Naive B cell (primary cell): ENCODE measurements at regions not wholly inside any gene's neighbourhood (a gene's known extent, or its start where the extent isn't known, plus 50 kb on each side); places are given as distances from the start of the nearest gene placed in this dataset.

Source experiments
- ATAC-seq, 2 donors: fragments of 150-1000 bp; cut with Tn5 transposase; 2 replicates each; pipeline ENCODE4 v1.10.0; 2021; ENCODE audit warnings: low read depth in 2 of 2, mild to moderate bottlenecking in 2 of 2, moderate library complexity in 2 of 2
- DNase-seq: peaks from one replicate; pipeline ENCODE4 v3.0.0; 2022
- H3K27ac Mint-ChIP-seq, 6 donors: one replicate each; pipeline ENCODE4 v1.8.0; 2020 to 2022; ENCODE audit warnings: mild to moderate bottlenecking in 6 of 6, mixed read lengths in 6 of 6, moderate library complexity in 5 of 6, inconsistent platforms in 2 of 6
- H3K27me3 Mint-ChIP-seq, 3 donors: one replicate each; pipeline ENCODE4 v1.8.0; 2021 to 2022; ENCODE audit warnings: mixed read lengths in 3 of 3, mild to moderate bottlenecking in 1 of 3
- H3K36me3 Mint-ChIP-seq, 2 donors: one replicate each; pipeline ENCODE4 v1.8.0; 2020 to 2022; ENCODE audit warnings: mixed read lengths in 2 of 2, inconsistent platforms in 1 of 2, mild to moderate bottlenecking in 1 of 2
- H3K4me1 Mint-ChIP-seq, 3 donors: one replicate each; pipeline ENCODE4 v1.8.0; 2020 to 2022; ENCODE audit warnings: mixed read lengths in 3 of 3, inconsistent platforms in 1 of 3, mild to moderate bottlenecking in 1 of 3, moderate library complexity in 1 of 3
- H3K4me3 Mint-ChIP-seq, 8 donors: one replicate each; pipeline ENCODE4 v1.8.0; 2020 to 2022; ENCODE audit warnings: mild to moderate bottlenecking in 8 of 8, mixed read lengths in 8 of 8, moderate library complexity in 8 of 8, inconsistent platforms in 2 of 8
- H3K9me3 Mint-ChIP-seq, 7 donors: one replicate each; pipeline ENCODE4 v1.8.0; 2020 to 2022; ENCODE audit warnings: mixed read lengths in 7 of 7, mild to moderate bottlenecking in 5 of 7, inconsistent platforms in 2 of 7, moderate library complexity in 1 of 7

DNA sequence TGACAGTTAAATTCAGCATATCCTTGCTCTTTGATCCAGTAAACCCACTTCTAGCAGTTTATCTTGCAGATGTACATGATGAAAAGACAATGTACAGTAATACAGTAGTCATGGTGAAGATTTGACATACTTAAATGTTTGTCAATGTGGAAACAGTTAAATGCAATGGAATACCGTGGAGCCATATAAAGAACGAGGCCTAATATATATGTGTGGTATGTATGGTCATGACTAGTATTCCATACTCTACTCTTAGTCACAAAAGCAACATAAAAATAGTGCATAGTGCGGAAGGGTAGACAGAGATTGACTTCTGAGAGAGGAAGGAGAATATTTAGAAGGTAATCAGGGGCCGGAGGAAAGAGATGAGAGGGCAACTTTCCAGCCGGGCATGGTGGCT lies 70.7 kb upstream of the ARMC2 start:
- H3K27ac Mint-ChIP-seq = peak overlapping the region in 1 of 6 donors; percentile 59
- H3K4me3 Mint-ChIP-seq = no peak overlapping the region
- DNase-seq = no peak
- H3K27me3 Mint-ChIP-seq = peaks cover 5 to 10% (median 10%) of the 10 kb centered on the region in 3 donors
- peaks cover 0 to 6% (median 0%) of the 10 kb centered on the region in 7 donors for H3K9me3 Mint-ChIP-seq
- peaks cover 16 to 27% (median 23%) of the 10 kb centered on the region in 3 donors for H3K4me1 Mint-ChIP-seq
- no peaks in the 10 kb centered on the region for H3K36me3 Mint-ChIP-seq
- ATAC-seq = no peak

GRCh38 chr6:108778421-108779186 lies 69.6 kb upstream of the ARMC2 start:
- ATAC-seq (no peak), DNase-seq (no peak)
- Mint-ChIP-seq H3K27ac (peak overlapping the region in 1 of 6 donors; percentile 4), H3K4me1 (peaks cover 18 to 31% (median 28%) of the 10 kb centered on the region in 3 donors), H3K36me3 (no peaks in the 10 kb centered on the region), H3K27me3 (peaks cover 14 to 21% (median 20%) of the 10 kb centered on the region in 3 donors), H3K9me3 (peaks cover 0 to 6% (median 0%) of the 10 kb centered on the region in 7 donors), H3K4me3 (peak overlapping the region in 1 of 8 donors; percentile 49)

GRCh38 chr6:108779536-108780275 lies 68.5 kb upstream of the ARMC2 start:
- ATAC-seq (peak; percentile 58 to 66), DNase-seq (peak; percentile 26)
- Mint-ChIP-seq H3K27me3 (peaks cover 19 to 22% (median 21%) of the 10 kb centered on the region in 3 donors), H3K4me1 (peaks cover 18 to 31% (median 28%) of the 10 kb centered on the region in 3 donors), H3K36me3 (no peaks in the 10 kb centered on the region), H3K27ac (peak overlapping the region in 2 of 6 donors; percentile 17 to 59), H3K9me3 (peaks cover 0 to 2% (median 0%) of the 10 kb centered on the region in 7 donors), H3K4me3 (peak overlapping the region in 3 of 8 donors; percentile 20 to 42 (median 22))

- Mint-ChIP-seq H3K4me3 (no peak overlapping the region), H3K27ac (no peak overlapping the region), H3K36me3 (no peaks in the 10 kb centered on the region), H3K27me3 (peaks cover 22 to 32% (median 22%) of the 10 kb centered on the region in 3 donors), H3K4me1 (peaks cover 18 to 31% (median 28%) of the 10 kb centered on the region in 3 donors), H3K9me3 (no peaks in the 10 kb centered on the region)
- DNase-seq = no peak
- no peak for ATAC-seq
Measured at GRCh38 chr6:108780784-108781183, 67.4 kb upstream of the ARMC2 start.

DNA sequence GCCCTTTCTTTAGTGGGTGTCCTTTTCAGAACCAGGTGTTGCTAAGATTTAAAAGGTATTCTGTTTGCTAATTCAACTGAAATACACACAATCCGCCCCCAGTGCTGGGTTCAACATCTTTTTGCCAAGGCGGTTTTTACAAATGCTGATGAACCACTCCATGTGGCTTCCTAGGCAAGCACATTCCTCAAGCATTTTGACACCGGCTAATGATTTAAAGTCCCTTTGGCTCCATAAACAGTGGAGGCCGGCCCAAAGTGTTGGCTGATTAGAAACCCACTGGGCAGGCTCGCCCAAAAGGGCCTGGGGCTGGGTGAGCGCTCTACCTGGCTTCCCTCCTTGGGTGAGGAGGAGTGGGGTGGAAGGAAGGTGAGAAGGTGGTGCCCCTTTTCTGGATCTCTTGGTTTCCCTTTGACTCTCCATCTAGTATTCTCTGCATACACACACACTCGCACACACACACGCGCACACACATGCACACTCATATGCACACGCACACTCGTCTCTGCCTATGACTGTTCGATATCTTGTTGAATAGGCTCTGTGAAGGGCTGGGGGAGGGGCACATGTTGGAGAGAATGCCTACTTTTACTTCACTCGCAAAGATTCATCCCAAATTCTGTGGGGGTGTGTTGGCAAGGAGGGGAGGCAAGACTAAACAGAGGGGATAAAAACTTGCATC lies 66.7 kb upstream of the ARMC2 start:
- Mint-ChIP-seq H3K27ac (no peak overlapping the region), H3K4me3 (peak overlapping the region; percentile 66 to 91 (median 84)), H3K27me3 (peaks cover 27 to 39% (median 29%) of the 10 kb centered on the region in 3 donors), H3K9me3 (no peaks in the 10 kb centered on the region), H3K36me3 (no peaks in the 10 kb centered on the region), H3K4me1 (peaks cover 18 to 31% (median 28%) of the 10 kb centered on the region in 3 donors)
- DNase-seq = no peak
- no peak for ATAC-seq

GRCh38 chr6:108782179-108783041 lies 65.8 kb upstream of the ARMC2 start:
- Mint-ChIP-seq H3K4me3 (peak overlapping the region; percentile 66 to 91 (median 84)), H3K27ac (no peak overlapping the region), H3K9me3 (no peaks in the 10 kb centered on the region), H3K4me1 (peaks cover 18 to 31% (median 28%) of the 10 kb centered on the region in 3 donors), H3K36me3 (no peaks in the 10 kb centered on the region), H3K27me3 (peaks cover 28 to 41% (median 29%) of the 10 kb centered on the region in 3 donors)
- ATAC-seq = peak; percentile 94 to 96
- DNase-seq = peak; percentile 65

DNA sequence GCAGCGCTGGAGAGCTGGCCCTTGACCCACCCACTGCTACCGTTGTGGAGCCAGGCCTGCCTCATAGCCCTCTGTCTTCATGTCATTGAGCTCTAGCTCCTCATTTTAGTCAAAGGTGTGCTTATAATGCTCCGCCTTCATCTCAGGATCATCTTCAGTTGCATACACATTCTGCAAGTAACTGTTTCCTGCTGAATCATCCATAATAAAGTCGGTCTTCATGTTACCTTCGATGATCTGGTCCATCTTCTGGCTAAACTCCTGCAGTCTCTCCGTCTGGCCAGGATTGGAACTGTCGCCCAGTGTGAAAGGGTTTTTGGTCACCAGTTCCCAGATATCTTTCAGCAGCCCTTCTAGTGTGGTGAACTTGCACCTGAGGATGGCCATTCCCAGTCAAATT lies 62.6 kb upstream of the ARMC2 start:
- peaks cover 0 to 5% of the 10 kb centered on the region in 2 donors for H3K36me3 Mint-ChIP-seq
- peaks cover 28 to 43% (median 41%) of the 10 kb centered on the region in 3 donors for H3K27me3 Mint-ChIP-seq
- H3K9me3 Mint-ChIP-seq = peaks cover 0 to 22% (median 13%) of the 10 kb centered on the region in 7 donors
- peaks cover 9 to 15% (median 15%) of the 10 kb centered on the region in 3 donors for H3K4me1 Mint-ChIP-seq
- H3K4me3 Mint-ChIP-seq = no peak overlapping the region
- H3K27ac Mint-ChIP-seq = no peak overlapping the region
- DNase-seq (no peak), ATAC-seq (no peak)

DNA sequence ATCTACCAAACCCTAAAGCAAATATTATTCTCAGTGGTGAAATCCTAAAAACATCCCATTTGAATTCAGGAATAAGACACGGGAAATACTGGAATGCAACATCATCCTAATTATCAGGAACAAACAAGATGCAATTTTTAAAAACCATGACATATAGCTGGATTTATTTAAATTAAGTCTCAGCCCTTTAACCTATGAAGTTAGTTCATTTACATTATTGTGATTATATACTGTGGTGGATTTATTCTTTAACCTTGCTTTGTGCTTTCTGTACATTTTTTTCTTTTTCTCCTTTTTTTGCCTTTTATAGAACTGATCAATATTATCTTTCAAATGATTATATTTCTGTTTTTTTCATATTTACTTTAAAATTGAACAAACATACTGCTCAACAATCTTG lies 59.8 kb upstream of the ARMC2 start:
- Mint-ChIP-seq H3K27ac (no peak overlapping the region), H3K9me3 (peaks cover 0 to 22% (median 13%) of the 10 kb centered on the region in 7 donors), H3K36me3 (peaks cover 0 to 5% of the 10 kb centered on the region in 2 donors), H3K4me1 (no peaks in the 10 kb centered on the region), H3K27me3 (peaks cover 9 to 30% (median 23%) of the 10 kb centered on the region in 3 donors), H3K4me3 (no peak overlapping the region)
- no peak for DNase-seq
- ATAC-seq = no peak

DNA sequence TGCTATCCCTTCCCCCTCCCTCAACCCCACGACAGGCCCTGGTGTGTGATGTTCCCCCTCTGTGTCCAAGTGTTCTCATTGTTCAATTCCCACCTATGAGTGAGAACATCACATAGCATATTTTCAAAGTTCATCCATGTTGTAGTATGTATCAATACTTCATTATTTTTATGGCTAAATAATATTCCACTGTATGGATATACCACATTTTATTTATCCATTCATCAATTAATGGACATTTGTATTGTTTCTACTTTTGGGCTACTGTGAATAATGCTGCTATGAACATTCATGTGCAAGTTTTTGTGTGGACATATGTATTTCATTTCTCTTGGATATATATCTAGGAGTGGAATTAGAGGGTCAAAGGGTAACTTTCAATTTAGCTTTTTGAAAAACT lies 58.7 kb upstream of the ARMC2 start:
- no peak overlapping the region for H3K27ac Mint-ChIP-seq
- peaks cover 6 to 24% (median 21%) of the 10 kb centered on the region in 3 donors for H3K27me3 Mint-ChIP-seq
- peaks cover 0 to 22% (median 13%) of the 10 kb centered on the region in 7 donors for H3K9me3 Mint-ChIP-seq
- peaks cover 0 to 5% of the 10 kb centered on the region in 2 donors for H3K36me3 Mint-ChIP-seq
- no peak for ATAC-seq
- no peak for DNase-seq
- no peaks in the 10 kb centered on the region for H3K4me1 Mint-ChIP-seq
- no peak overlapping the region for H3K4me3 Mint-ChIP-seq

- Mint-ChIP-seq H3K4me1 (peaks cover 0 to 7% (median 4%) of the 10 kb centered on the region in 3 donors), H3K27ac (no peak overlapping the region), H3K27me3 (peaks cover 0 to 15% (median 12%) of the 10 kb centered on the region in 3 donors), H3K36me3 (peaks cover 0 to 5% of the 10 kb centered on the region in 2 donors), H3K4me3 (no peak overlapping the region), H3K9me3 (peaks cover 0 to 22% (median 13%) of the 10 kb centered on the region in 7 donors)
- ATAC-seq = no peak
- DNase-seq = no peak
Measured at GRCh38 chr6:108791700-108792099, 56.5 kb upstream of the ARMC2 start.

GRCh38 chr6:108793516-108794251 lies 54.5 kb upstream of the ARMC2 start:
- Mint-ChIP-seq H3K9me3 (peaks cover 0 to 13% (median 5%) of the 10 kb centered on the region in 7 donors), H3K36me3 (peaks cover 0 to under 1% of the 10 kb centered on the region in 2 donors), H3K27ac (no peak overlapping the region), H3K4me1 (peaks cover 7 to 17% (median 13%) of the 10 kb centered on the region in 3 donors), H3K4me3 (no peak overlapping the region), H3K27me3 (peaks cover 11 to 22% (median 20%) of the 10 kb centered on the region in 3 donors)
- no peak for ATAC-seq
- no peak for DNase-seq

DNA sequence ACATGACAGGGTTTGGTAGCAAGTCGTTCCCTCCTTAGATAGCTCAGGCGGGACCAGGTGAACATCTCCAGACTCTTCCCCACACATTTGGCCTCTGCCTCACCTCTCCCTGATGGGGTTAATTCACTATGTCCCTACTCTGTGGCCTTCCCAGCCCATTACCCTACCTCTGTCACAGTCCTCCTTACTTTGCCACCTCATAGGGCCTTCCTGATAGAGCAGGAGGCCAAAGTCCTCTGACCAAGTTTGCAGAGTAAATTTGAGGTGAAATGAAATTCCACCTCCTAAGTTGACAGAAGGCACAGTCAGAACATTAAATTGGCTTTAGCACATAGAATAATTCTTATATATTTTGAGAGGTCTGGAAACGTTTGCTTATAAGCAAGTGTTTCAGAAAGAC lies 53.1 kb upstream of the ARMC2 start:
- no peak overlapping the region for H3K4me3 Mint-ChIP-seq
- H3K36me3 Mint-ChIP-seq = no peaks in the 10 kb centered on the region
- ATAC-seq (no peak), DNase-seq (no peak)
- H3K4me1 Mint-ChIP-seq = peaks cover 8 to 19% (median 17%) of the 10 kb centered on the region in 3 donors
- H3K27me3 Mint-ChIP-seq = peaks cover 14 to 32% (median 20%) of the 10 kb centered on the region in 3 donors
- no peaks in the 10 kb centered on the region for H3K9me3 Mint-ChIP-seq
- no peak overlapping the region for H3K27ac Mint-ChIP-seq
